ENCODE measurements at regions not wholly inside any gene's neighbourhood (a gene's known extent, or its start where the extent isn't known, plus 50 kb on each side); places are given as distances from the start of the nearest gene placed in this dataset.
A peak's percentile ranks its signal among the peaks of the same experiment; 100 is the strongest.

DNA sequence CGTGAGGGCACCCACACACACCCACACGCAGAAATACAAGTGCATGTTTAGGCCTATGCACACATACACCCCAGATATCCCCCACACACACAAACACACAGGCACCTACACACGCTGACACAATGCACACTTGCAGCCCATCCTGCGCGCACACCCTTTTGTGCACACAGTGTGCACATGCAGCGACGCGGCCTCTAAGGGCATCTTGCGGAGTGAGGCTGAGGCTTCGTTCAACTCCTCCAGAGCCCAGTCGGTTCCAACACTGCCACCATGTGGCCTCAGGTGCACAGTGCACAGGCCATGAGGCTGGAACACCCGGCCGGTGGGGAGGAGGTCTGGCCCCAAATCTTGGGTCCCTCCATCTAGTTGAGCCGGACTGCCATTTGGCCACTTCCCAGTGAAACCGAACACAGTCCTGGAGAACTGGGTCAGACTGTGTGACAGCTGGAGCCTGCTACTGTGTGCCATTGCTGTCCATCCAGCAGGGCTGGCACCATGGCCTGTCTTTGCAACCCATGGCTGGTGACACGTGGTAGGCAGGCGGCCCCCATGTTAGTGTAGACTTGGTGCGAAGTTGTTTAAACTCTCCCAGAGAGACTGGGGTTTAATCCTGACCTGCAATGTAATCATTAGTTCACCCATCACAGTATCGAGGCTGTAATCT, 97.7 kb upstream of the MVB12B start:
- peaks cover 52% of the 10 kb centered on the region for H3K27me3 Mint-ChIP-seq (ENCODE audit: insufficient read depth, unreplicated experiment)

DNA sequence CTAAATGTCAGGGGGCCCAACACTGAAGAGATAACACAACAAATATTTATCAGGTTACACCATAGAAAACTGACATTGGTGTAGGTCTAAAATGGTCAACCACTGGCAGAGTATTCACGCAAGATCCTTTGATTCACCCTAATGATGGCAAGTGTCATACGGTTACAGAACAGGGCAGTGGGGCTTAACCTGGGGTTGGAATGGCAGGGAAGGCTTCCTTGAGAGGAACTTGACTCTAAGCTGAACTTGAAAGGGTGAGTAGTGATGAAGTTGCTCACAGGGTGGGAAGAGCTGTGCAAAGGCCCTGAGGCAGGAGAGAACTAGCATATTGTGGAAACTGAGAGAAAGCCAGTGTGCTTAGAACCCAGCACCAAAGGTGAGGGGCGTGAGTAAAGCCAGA, 97.1 kb upstream of the MVB12B start:
- no peak for DNase-seq (ENCODE audit: unreplicated experiment)
- H3K27ac Mint-ChIP-seq (ENCODE audit: low read depth, unreplicated experiment), result no peak overlapping the region
- BruUV-seq (replicated peaks), result no TSS peak
- H3K27me3 Mint-ChIP-seq (ENCODE audit: insufficient read depth, unreplicated experiment), result peaks cover 51% of the 10 kb centered on the region
- H3K4me1 Mint-ChIP-seq (ENCODE audit: insufficient read depth, unreplicated experiment), result no peaks in the 10 kb centered on the region
- intact Hi-C loops (cut with micrococcal nuclease), result loop anchor here (2.0 to 5.0 kb wide), 2 partner anchors 263 to 483 kb away; partner anchors contain the start of gene PBX3
- TF ChIP-seq, protein P1, sequence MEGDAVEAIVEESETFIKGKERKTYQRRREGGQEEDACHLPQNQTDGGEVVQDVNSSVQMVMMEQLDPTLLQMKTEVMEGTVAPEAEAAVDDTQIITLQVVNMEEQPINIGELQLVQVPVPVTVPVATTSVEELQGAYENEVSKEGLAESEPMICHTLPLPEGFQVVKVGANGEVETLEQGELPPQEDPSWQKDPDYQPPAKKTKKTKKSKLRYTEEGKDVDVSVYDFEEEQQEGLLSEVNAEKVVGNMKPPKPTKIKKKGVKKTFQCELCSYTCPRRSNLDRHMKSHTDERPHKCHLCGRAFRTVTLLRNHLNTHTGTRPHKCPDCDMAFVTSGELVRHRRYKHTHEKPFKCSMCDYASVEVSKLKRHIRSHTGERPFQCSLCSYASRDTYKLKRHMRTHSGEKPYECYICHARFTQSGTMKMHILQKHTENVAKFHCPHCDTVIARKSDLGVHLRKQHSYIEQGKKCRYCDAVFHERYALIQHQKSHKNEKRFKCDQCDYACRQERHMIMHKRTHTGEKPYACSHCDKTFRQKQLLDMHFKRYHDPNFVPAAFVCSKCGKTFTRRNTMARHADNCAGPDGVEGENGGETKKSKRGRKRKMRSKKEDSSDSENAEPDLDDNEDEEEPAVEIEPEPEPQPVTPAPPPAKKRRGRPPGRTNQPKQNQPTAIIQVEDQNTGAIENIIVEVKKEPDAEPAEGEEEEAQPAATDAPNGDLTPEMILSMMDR (IDR thresholded peaks at IDR 0.05; ENCODE audit: unreplicated experiment), result no peak
- no peaks in the 10 kb centered on the region for H3K9me3 Mint-ChIP-seq (ENCODE audit: unreplicated experiment)
- no peaks in the 10 kb centered on the region for H3K36me3 Mint-ChIP-seq (ENCODE audit: insufficient read depth, unreplicated experiment)
- H3K4me3 Mint-ChIP-seq (ENCODE audit: unreplicated experiment), result no peak overlapping the region
- ChIA-PET CTCF (interaction anchor here (0.6 to 2.5 kb wide), 8 partner anchors 12 to 846 kb away, joined by 3 to 10 read pairs (median 3); no protein-coding TSS in a partner anchor), POLR2A (interaction anchor here (0.6 to 0.7 kb wide), 2 partner anchors 30 to 337 kb away, joined by 3 read pairs; no protein-coding TSS in a partner anchor)

More for the DNA sequence above, 97.7 kb upstream of the MVB12B start:
- no peak overlapping the region for H3K27ac Mint-ChIP-seq (ENCODE audit: low read depth, unreplicated experiment)
- BruUV-seq (replicated peaks), result no TSS peak
- no peaks in the 10 kb centered on the region for H3K9me3 Mint-ChIP-seq (ENCODE audit: unreplicated experiment)
- TF ChIP-seq, protein P1 (IDR thresholded peaks at IDR 0.05; ENCODE audit: unreplicated experiment), result peak; percentile 98
- ChIA-PET CTCF (interaction anchor here (0.6 to 2.5 kb wide), 7 partner anchors 12 to 1457 kb away, joined by 3 to 10 read pairs (median 3); no protein-coding TSS in a partner anchor), POLR2A (no interaction called here)
- intact Hi-C loops (cut with micrococcal nuclease), result loop anchor here (1.0 to 5.0 kb wide), 3 partner anchors 263 to 671 kb away; partner anchors contain the start of gene PBX3
- no peaks in the 10 kb centered on the region for H3K36me3 Mint-ChIP-seq (ENCODE audit: insufficient read depth, unreplicated experiment)
- DNase-seq (ENCODE audit: unreplicated experiment), result peak; percentile 70
- H3K4me1 Mint-ChIP-seq (ENCODE audit: insufficient read depth, unreplicated experiment), result no peaks in the 10 kb centered on the region
- H3K4me3 Mint-ChIP-seq (ENCODE audit: unreplicated experiment), result no peak overlapping the region

DNA sequence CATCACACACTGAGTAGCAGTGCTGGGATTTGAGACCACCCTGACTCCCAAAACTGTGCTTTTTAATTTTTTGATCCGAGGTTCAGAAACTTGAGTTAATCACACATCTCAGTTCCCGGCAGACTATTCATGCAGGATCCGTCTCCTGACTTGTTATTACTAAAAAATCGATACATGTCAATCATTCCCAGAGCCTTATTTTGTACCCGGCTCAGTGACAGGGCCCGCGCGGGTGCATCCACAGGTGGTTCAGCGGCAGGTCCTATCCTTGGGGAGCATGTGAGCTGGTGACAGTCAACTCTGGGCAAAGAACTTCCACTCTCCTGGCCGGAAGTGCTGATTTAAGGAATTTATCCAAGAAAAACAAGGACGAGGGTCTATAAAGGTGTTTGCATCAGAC, 95.9 kb upstream of the MVB12B start:
- H3K9me3 Mint-ChIP-seq (ENCODE audit: unreplicated experiment), result no peaks in the 10 kb centered on the region
- peaks cover 39% of the 10 kb centered on the region for H3K27me3 Mint-ChIP-seq (ENCODE audit: insufficient read depth, unreplicated experiment)
- no peaks in the 10 kb centered on the region for H3K4me1 Mint-ChIP-seq (ENCODE audit: insufficient read depth, unreplicated experiment)
- DNase-seq (ENCODE audit: unreplicated experiment), result no peak
- H3K4me3 Mint-ChIP-seq (ENCODE audit: unreplicated experiment), result no peak overlapping the region
- POLR2A ChIA-PET, result no interaction called here
- H3K36me3 Mint-ChIP-seq (ENCODE audit: insufficient read depth, unreplicated experiment), result no peaks in the 10 kb centered on the region
- TF ChIP-seq, protein P1 (IDR thresholded peaks at IDR 0.05; ENCODE audit: unreplicated experiment), result no peak
- BruUV-seq (replicated peaks), result no TSS peak
- no peak overlapping the region for H3K27ac Mint-ChIP-seq (ENCODE audit: low read depth, unreplicated experiment)
- CTCF ChIA-PET, result interaction anchor here (0.6 to 1.4 kb wide), 3 partner anchors 81 to 824 kb away, joined by 3 to 9 read pairs (median 3); no protein-coding TSS in a partner anchor
- intact Hi-C loops (cut with micrococcal nuclease), result no loop called here

DNA sequence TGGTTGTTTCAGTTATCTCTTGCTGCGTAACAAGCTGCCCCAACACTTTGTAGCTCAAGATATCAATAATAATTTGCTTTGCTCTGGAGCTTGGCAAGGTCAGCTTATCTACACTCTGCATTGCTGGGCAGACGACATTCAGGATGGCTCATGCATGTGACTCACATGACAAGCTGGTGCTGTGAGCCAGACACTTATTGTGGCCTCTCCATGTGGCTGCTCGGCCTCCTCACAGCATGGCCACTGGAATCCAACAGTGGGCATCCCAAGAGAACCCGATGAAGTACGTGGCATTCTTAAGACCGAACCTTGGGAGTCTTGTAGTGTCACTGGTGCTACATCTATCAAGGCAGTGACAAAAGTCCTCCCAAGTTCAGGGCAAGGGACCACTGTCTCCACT, 94.2 kb upstream of the MVB12B start:
- DNase-seq (ENCODE audit: unreplicated experiment), result no peak

More for the DNA sequence above, 94.2 kb upstream of the MVB12B start:
- intact Hi-C loops (cut with micrococcal nuclease), result no loop called here
- Mint-ChIP-seq H3K27me3 (ENCODE audit: insufficient read depth, unreplicated experiment) (peaks cover 22% of the 10 kb centered on the region), H3K36me3 (ENCODE audit: insufficient read depth, unreplicated experiment) (no peaks in the 10 kb centered on the region), H3K27ac (ENCODE audit: low read depth, unreplicated experiment) (no peak overlapping the region), H3K9me3 (ENCODE audit: unreplicated experiment) (no peaks in the 10 kb centered on the region), H3K4me3 (ENCODE audit: unreplicated experiment) (no peak overlapping the region), H3K4me1 (ENCODE audit: insufficient read depth, unreplicated experiment) (no peaks in the 10 kb centered on the region)
- BruUV-seq (replicated peaks), result no TSS peak
- TF ChIP-seq, protein P1 (IDR thresholded peaks at IDR 0.05; ENCODE audit: unreplicated experiment), result no peak
- ChIA-PET CTCF (interaction anchor here (0.6 to 0.7 kb wide), 5 partner anchors 36 to 1453 kb away, joined by 3 to 4 read pairs (median 4); no protein-coding TSS in a partner anchor), POLR2A (no interaction called here)

All from MCF 10A (cell line).